Fibroblast of mammary gland (primary cell): ENCODE measurements at regions not wholly inside any gene's neighbourhood (a gene's known extent, or its start where the extent isn't known, plus 50 kb on each side); places are given as distances from the start of the nearest gene placed in this dataset.

Experiments
- DNase-seq: peaks from one replicate; pipeline ENCODE4 v3.0.0-alpha.2; 2010; ENCODE audit warnings: low read depth
- H3K4me3 ChIP-seq: 2 replicates; pipeline ENCODE4 v1.5.1; 2011; ENCODE audit warnings: low read depth, mild to moderate bottlenecking, low read length, moderate library complexity; ENCODE audit not compliant: control insufficient read depth
- TF ChIP-seq, protein P1 (sequence below): conservative IDR thresholded peaks from 2 replicates; pipeline ENCODE4 v1.5.1; 2011; ENCODE audit warnings: low read depth, low read length, inconsistent platforms; ENCODE audit not compliant: control insufficient read depth, insufficient read depth

GRCh38 chr2:216565956-216566355 lies 67.3 kb upstream of the IGFBP2 start:
- no peak overlapping the region for H3K4me3 ChIP-seq
- no peak for DNase-seq
- TF ChIP-seq, protein P1, sequence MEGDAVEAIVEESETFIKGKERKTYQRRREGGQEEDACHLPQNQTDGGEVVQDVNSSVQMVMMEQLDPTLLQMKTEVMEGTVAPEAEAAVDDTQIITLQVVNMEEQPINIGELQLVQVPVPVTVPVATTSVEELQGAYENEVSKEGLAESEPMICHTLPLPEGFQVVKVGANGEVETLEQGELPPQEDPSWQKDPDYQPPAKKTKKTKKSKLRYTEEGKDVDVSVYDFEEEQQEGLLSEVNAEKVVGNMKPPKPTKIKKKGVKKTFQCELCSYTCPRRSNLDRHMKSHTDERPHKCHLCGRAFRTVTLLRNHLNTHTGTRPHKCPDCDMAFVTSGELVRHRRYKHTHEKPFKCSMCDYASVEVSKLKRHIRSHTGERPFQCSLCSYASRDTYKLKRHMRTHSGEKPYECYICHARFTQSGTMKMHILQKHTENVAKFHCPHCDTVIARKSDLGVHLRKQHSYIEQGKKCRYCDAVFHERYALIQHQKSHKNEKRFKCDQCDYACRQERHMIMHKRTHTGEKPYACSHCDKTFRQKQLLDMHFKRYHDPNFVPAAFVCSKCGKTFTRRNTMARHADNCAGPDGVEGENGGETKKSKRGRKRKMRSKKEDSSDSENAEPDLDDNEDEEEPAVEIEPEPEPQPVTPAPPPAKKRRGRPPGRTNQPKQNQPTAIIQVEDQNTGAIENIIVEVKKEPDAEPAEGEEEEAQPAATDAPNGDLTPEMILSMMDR: no peak

- DNase-seq: no peak
- no peak overlapping the region for H3K4me3 ChIP-seq
- TF ChIP-seq, protein P1: no peak
Observed at GRCh38 chr2:216568576-216568975, 64.6 kb upstream of the IGFBP2 start.

DNA sequence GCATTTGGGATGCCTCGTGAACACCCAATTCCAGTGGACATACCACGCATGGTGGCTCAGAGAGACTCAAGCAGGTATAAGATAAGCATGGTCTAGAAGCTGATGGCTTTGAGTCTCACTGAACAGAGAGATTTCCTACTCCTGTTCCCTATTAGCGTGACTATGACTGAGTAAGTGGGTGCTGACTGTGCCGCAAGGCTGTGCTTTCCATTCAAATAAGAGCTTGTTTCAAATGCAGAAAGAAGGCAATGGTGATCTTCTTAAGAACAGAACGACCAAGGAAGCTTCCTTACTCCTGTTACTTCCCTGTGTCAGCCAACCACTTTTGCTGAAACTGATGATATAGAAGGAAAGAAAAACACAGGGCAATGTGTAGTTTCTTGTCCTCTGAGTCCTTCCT lies 63.5 kb upstream of the IGFBP2 start:
- TF ChIP-seq, protein P1: no peak
- H3K4me3 ChIP-seq: no peak overlapping the region
- DNase-seq: no peak

GRCh38 chr2:216570357-216570756 lies 62.9 kb upstream of the IGFBP2 start:
- no peak overlapping the region for H3K4me3 ChIP-seq
- TF ChIP-seq, protein P1: no peak
- DNase-seq: no peak

DNA sequence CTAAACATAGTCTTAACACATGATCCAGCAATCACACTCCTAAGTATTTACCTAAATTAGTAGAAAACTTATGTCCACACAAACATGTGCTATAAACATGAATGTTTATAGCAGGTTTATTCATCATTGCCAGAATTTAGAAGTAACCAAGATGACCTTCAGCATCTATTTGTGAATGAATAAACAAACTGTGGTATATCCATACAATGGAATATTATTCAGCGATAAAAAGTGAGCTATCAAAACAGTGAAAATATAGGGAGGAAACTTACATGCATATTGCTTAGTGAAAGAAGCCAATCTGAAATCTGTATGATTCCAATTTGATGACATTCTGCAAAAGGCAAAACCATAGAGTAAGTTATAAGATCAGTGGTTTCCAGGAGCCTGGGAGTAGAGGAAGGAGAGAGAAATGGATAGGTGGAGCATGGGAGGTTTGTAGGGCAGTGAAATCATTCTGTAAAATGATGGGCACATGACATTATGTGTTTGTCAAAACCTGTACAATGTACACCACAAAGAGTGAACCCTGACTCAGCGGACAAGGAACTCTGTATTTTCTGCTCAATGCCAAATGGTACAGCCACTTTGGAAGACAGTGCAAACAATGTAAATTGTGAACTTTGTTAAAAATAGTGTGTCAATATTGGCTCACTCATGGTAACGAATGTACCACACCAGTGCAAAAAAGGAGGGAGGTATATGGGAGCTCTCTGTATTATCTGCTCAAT lies 61.9 kb upstream of the IGFBP2 start:
- no peak for DNase-seq
- H3K4me3 ChIP-seq: no peak overlapping the region
- TF ChIP-seq, protein P1: no peak

GRCh38 chr2:216571909-216572513 lies 61.2 kb upstream of the IGFBP2 start:
- H3K4me3 ChIP-seq: no peak overlapping the region
- no peak for DNase-seq
- TF ChIP-seq, protein P1: no peak
